ENCODE measurements at regions not wholly inside any gene's neighbourhood (a gene's known extent, or its start where the extent isn't known, plus 50 kb on each side); places are given as distances from the start of the nearest gene placed in this dataset.

GRCh38 chr3:69563981-69564380 lies 175.3 kb upstream of the MITF start:
- TF ChIP-seq CTCF (IDR thresholded peaks at IDR 0.05) (no peak), POLR2AphosphoS5 (IDR thresholded peaks at IDR 0.05) (no peak)
